Retina (tissue), 1 donor: ENCODE measurements at regions not wholly inside any gene's neighbourhood (a gene's known extent, or its start where the extent isn't known, plus 50 kb on each side); places are given as distances from the start of the nearest gene placed in this dataset.
"Not testable (repeated sequence)": the region's sequence is repeated elsewhere in the genome, so short reads cannot be mapped to it uniquely, and the experiment has no call there.

Experiments
- DNase-seq: peaks from one replicate; pipeline ENCODE4 v3.0.0-alpha.2; 2016

DNA sequence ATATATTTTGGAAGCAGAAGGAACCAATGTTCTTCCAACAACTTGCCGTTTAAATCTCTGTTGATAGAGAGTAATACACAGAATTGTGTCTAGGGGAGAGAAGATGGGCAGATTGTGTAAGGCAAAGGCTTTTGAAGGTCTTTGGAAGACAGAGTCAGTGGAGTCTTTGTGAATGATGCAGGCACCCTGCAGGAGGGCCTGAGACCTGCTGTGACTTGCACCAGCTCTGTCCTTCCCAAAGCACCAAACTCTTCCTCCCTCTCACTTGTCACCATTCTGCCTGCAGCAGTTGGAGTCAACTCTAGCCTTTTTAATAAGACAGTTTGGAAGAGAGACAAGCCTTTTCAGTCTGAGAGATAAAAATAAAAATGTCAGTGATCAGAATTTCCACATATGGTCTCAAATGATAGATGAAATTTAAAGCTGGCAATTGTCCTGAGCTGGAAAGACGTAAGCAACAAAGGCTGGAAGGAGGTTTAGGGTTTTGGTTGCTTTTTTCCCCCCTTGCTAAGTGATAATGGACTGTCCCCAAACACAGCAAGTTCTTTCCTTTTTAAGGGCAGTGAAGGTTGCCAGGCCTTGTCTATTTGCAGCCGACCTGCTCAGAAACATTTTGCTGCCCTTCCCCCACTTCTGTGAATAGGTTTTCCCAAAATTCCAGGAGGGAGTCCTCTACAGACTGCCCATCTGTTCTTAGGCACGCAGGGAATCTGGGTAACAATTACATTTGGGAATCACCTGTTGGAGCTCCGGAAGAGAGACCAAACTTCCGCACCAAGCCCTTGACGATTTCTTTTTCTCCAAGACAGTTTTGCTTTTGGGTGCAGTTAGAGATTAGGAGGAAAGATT is 103.0 kb upstream of the NTF3 start:
- DNase-seq: no peak

DNA sequence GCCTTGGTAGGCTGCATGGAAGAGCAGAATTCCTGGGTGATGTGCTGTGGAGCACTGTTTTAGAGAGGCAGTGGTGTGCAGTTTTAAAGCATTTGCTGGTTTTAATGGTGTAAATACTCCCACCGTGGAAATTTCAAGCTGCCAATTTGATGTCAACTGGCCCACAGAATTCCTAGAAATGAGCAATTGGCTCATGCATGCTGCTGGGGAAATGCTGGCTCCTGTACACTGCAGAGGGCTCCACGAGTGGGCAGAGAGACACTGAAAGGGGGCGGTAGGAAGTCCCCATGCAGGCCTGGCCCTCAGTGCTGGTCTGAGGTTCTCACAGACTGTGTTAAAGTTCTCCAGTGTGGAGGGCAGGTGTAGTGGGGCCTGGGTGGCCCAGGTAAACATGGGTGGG is 99.4 kb upstream of the NTF3 start:
- no peak for DNase-seq

DNA sequence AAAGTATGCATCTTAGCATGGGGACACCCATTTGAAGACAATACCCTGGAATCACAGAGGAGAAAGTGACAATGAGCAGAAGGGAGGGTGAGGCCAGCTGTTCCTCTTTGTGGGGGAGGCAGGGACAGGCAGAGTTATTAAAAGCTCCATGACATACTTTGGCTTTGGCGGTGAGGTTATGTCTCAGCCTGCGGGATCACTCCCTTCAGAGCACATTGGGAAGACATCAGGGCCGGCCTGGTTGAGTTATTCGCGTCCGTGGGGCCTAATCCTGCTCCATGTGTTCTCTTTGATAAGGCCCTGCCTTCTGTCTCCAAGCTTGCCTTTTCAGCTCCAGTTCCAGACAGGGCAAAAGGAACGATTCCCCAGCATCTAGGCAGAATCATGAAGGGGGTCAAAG is 98.8 kb upstream of the NTF3 start:
- peak; percentile 6 for DNase-seq

- DNase-seq: no peak
Measured at GRCh38 chr12:5335069-5335468, 96.8 kb upstream of the NTF3 start.

GRCh38 chr12:5341086-5341485 is 90.8 kb upstream of the NTF3 start:
- DNase-seq: not testable (repeated sequence)

GRCh38 chr12:5343711-5344110 is 88.2 kb upstream of the NTF3 start:
- DNase-seq: no peak

GRCh38 chr12:5344131-5344530 is 87.8 kb upstream of the NTF3 start:
- no peak for DNase-seq

DNA sequence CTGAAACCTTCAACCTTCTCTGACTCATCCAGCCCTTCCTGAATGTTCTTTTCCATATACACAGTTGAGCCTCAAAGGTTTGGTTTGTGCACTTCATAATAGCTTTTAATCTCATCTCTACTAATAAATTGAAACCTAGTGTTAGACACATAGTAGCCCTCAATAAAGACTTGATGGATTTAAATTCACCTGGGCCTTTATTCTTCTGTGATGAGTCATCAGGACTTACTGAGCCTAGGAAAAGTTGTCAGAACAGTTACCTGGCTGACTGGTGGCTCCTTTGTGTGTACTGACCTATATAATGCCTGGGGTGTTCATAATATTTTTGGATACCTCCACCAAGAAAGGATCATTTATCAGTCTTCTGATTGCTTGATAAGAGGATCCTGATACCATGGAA is 86.4 kb upstream of the NTF3 start:
- DNase-seq: no peak

DNA sequence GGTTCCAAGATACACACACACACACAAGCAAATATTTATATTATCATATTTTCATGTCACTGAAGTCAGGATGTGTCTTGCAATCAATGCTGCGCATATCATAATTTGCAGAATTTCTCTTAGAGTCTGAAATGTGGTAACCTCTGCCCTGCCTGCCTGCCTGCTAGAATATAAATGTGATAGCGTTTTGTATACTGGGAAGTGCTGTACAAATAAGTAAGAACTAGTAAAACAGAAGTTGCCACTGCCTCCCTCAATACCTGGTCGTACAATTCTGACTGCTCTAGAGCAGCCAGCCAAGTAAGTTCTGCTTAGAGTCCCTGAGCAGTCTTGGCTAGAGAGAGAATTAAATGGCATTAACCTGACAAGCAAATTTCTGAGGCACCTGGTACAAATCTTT is 83.9 kb upstream of the NTF3 start:
- no peak for DNase-seq

- no peak for DNase-seq
Measured at GRCh38 chr12:5348491-5348890, 83.4 kb upstream of the NTF3 start.

DNA sequence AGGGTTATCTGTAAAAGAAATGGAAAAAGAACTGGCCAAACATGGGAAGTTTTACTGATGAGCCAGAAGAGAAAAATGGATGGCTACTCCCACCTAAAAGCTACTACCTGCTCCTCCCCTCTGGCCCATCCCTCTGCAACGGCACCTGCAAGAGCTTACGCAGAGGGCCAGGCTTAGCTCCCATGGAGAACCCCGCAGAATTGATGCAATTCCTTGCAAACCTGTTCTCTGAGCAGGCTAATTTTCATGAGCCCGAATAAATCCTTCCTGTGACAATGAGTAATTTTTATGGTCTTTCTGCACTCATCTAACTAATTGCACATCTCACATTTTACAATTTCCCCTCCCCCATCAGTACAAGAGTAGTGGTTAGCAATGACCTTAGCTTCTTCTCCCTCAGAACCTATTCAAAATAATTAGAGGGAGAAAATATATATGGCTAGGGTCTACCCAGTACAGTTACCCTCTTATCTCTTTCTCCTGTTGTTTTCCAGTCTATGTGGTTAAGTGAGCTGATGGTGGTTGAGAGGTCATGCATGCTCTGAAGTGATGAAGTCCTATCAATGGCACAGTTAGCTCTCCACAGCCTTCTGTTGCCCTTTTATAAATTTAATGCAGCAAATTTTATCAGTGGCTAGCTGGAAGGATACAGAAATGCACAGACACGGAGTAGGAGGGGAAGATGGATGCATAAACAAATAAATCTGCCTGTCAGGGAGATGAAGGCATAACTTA is 67.7 kb upstream of the NTF3 start:
- no peak for DNase-seq

- DNase-seq: no peak
Measured at GRCh38 chr12:5369298-5369697, 62.6 kb upstream of the NTF3 start.

- DNase-seq: no peak
Measured at GRCh38 chr12:5371631-5372030, 60.3 kb upstream of the NTF3 start.

GRCh38 chr12:5374713-5375112 is 57.2 kb upstream of the NTF3 start:
- DNase-seq: no peak

DNA sequence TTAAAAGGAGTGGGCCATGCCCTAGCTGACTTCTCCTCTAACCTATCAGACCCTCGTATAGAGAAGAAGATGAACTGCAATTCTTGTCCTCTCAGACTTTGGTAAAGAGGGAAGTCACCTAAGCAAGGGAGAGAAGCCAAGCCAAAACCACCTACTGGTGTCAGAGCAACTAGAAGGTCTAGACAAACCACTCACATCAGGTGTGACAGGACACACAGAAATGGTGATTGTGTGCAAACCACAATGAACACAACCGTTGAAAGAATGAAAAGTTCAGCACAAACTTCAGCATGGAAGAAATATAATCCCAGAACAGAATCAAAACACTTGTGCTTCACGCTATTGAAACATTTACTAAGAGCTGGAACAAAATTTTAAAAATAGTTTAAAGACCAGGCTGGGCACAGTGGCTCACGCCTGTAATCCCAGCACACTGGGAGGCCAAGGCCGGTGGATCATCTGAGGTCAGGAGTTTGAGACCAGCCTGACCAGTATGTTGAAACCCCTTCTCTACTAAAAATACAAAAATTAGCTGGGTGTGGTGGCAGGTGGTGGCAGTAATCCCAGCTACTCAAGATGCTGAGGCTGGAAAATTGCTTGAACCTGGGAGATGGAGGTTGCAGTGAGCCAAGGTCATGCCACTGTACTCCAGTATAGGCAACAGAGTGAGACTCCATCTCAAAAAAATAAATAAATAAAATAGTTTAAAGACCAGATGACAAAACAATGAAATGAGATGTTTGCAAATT is 56.2 kb upstream of the NTF3 start:
- no peak for DNase-seq

DNA sequence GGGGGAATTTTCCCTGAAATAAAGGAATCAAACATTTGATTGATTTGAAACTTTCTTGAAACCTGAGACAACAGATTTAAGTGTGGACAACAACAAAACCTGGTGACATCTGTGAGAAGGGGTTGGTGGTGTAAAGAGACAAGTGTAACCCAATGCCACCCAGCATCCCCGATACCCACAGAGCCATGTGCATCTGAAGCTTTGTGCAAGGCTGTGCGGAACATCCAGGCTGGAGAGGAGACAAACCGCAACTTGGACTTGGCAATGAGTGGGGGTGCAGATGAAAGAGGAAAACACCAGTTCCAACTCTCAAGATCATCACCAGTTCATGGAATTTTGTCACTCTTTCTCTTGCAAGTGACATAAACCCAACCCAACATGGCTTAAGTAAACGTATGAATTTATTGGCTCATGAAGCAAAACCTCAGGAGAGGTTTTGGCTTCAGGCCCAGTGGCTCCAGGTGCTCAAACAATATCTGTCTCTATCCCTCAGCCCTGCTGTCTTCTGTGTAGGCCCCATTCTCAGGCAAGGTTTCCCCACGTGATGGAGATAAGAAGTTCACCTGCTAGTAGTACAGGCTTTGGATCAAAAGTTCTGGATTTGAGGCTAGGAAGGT is 55.2 kb upstream of the NTF3 start:
- no peak for DNase-seq

GRCh38 chr12:5377997-5378592 is 53.8 kb upstream of the NTF3 start:
- no peak for DNase-seq

- peak; percentile 23 for DNase-seq
Measured at GRCh38 chr12:5379749-5380496, 52.0 kb upstream of the NTF3 start.
